Nephron (organoid): ENCODE measurements at regions not wholly inside any gene's neighbourhood (a gene's known extent, or its start where the extent isn't known, plus 50 kb on each side); places are given as distances from the start of the nearest gene placed in this dataset.

ENCODE experiments used
- H3K27ac Mint-ChIP-seq, 3 experiments: 2 replicates each; pipeline ENCODE4 v1.8.0; 2020; ENCODE audit warnings: mixed read lengths in 3 of 3, mild to moderate bottlenecking in 2 of 3, moderate library complexity in 1 of 3
- H3K27me3 Mint-ChIP-seq: 2 replicates; pipeline ENCODE4 v1.8.0; 2021; ENCODE audit warnings: low read depth, mild to moderate bottlenecking, moderate library complexity, mixed read lengths
- H3K36me3 Mint-ChIP-seq: 2 replicates; pipeline ENCODE4 v1.8.0; 2020; ENCODE audit warnings: low read depth, mixed read lengths
- H3K4me1 Mint-ChIP-seq: 2 replicates; pipeline ENCODE4 v1.8.0; 2020; ENCODE audit warnings: mixed read lengths
- H3K4me3 Mint-ChIP-seq, 3 experiments: 2 replicates each; pipeline ENCODE4 v1.8.0; 2020; ENCODE audit warnings: mild to moderate bottlenecking in 3 of 3, mixed read lengths in 3 of 3, moderate library complexity in 2 of 3
- H3K9me3 Mint-ChIP-seq: 2 replicates; pipeline ENCODE4 v1.8.0; 2020; ENCODE audit warnings: mixed read lengths
- CTCF ChIP-seq, 3 experiments: fragments of 200-600 bp; sonication (generic); IDR thresholded peaks; one replicate each; pipeline ENCODE4 v1.5.0; 2021; ENCODE audit warnings: antibody characterized with exemption in 3 of 3; ENCODE audit not compliant: unreplicated experiment in 3 of 3

GRCh38 chr12:97848051-97848450, 385.4 kb downstream of the RMST start:
- no peak for TF ChIP-seq CTCF (IDR thresholded peaks at IDR 0.05; ENCODE audit: unreplicated experiment in 3 of 3)
- no peak overlapping the region for H3K4me3 Mint-ChIP-seq
- no peaks in the 10 kb centered on the region for H3K4me1 Mint-ChIP-seq
- no peaks in the 10 kb centered on the region for H3K27me3 Mint-ChIP-seq
- H3K36me3 Mint-ChIP-seq, result no peaks in the 10 kb centered on the region
- H3K9me3 Mint-ChIP-seq, result no peaks in the 10 kb centered on the region
- H3K27ac Mint-ChIP-seq, result no peak overlapping the region

GRCh38 chr12:97854477-97854876, 391.9 kb downstream of the RMST start:
- Mint-ChIP-seq H3K36me3 (no peaks in the 10 kb centered on the region), H3K27me3 (no peaks in the 10 kb centered on the region), H3K27ac (no peak overlapping the region), H3K4me3 (no peak overlapping the region), H3K9me3 (no peaks in the 10 kb centered on the region), H3K4me1 (no peaks in the 10 kb centered on the region)
- no peak for TF ChIP-seq CTCF (IDR thresholded peaks at IDR 0.05; ENCODE audit: unreplicated experiment in 3 of 3)

- Mint-ChIP-seq H3K27me3 (no peaks in the 10 kb centered on the region), H3K4me1 (no peaks in the 10 kb centered on the region), H3K9me3 (peaks cover 12% of the 10 kb centered on the region), H3K27ac (no peak overlapping the region), H3K36me3 (no peaks in the 10 kb centered on the region), H3K4me3 (no peak overlapping the region)
- TF ChIP-seq CTCF (IDR thresholded peaks at IDR 0.05; ENCODE audit: unreplicated experiment in 3 of 3), result no peak
Observed at GRCh38 chr12:97862072-97862471, 399.5 kb downstream of the RMST start.

- Mint-ChIP-seq H3K4me3 (no peak overlapping the region), H3K4me1 (no peaks in the 10 kb centered on the region), H3K27ac (no peak overlapping the region), H3K36me3 (no peaks in the 10 kb centered on the region), H3K9me3 (peaks cover 4% of the 10 kb centered on the region), H3K27me3 (no peaks in the 10 kb centered on the region)
- no peak for TF ChIP-seq CTCF (IDR thresholded peaks at IDR 0.05; ENCODE audit: unreplicated experiment in 3 of 3)
Observed at GRCh38 chr12:97875064-97875463, 412.5 kb downstream of the RMST start.

GRCh38 chr12:97876780-97877179, 414.2 kb downstream of the RMST start:
- no peak for TF ChIP-seq CTCF (IDR thresholded peaks at IDR 0.05; ENCODE audit: unreplicated experiment in 3 of 3)
- Mint-ChIP-seq H3K27me3 (no peaks in the 10 kb centered on the region), H3K27ac (no peak overlapping the region), H3K4me3 (no peak overlapping the region), H3K4me1 (no peaks in the 10 kb centered on the region), H3K9me3 (peaks cover 6% of the 10 kb centered on the region), H3K36me3 (no peaks in the 10 kb centered on the region)

- TF ChIP-seq CTCF (IDR thresholded peaks at IDR 0.05; ENCODE audit: unreplicated experiment in 3 of 3), result no peak
- no peaks in the 10 kb centered on the region for H3K36me3 Mint-ChIP-seq
- H3K9me3 Mint-ChIP-seq, result peaks cover 6% of the 10 kb centered on the region
- H3K27me3 Mint-ChIP-seq, result no peaks in the 10 kb centered on the region
- H3K4me1 Mint-ChIP-seq, result no peaks in the 10 kb centered on the region
- no peak overlapping the region for H3K27ac Mint-ChIP-seq
- no peak overlapping the region for H3K4me3 Mint-ChIP-seq
Observed at GRCh38 chr12:97877404-97877803, 414.8 kb downstream of the RMST start.
